Hematopoietic multipotent progenitor cell treated with erythropoietin and hydrocortisone succinate and interleukin-3 and kit ligand, for 6 days (in vitro differentiated cells): ENCODE measurements at regions not wholly inside any gene's neighbourhood (a gene's known extent, or its start where the extent isn't known, plus 50 kb on each side); places are given as distances from the start of the nearest gene placed in this dataset.

Source experiments
- DNase-seq: peaks from one replicate; pipeline ENCODE4 v3.0.0-alpha.2; 2015

DNA sequence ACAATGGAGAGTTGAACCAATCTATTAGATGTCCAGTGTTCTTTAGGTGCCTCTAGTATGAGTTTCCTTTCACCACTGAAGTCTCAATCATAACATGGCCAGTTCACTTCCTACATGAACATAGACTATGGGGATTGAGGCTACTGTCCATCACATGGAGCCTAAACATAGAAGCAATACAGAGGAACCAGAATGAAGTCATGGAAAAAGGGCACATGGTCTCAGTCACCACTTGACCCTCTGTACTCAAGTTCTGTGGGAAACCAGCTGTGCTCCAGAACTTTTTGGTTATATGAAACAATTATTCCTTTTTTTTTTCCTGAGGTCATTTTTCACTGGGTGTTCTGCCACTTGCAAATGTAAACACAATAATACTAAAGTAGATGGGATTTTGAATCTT lies 762.5 kb downstream of the CBLN4 start:
- no peak for DNase-seq

DNA sequence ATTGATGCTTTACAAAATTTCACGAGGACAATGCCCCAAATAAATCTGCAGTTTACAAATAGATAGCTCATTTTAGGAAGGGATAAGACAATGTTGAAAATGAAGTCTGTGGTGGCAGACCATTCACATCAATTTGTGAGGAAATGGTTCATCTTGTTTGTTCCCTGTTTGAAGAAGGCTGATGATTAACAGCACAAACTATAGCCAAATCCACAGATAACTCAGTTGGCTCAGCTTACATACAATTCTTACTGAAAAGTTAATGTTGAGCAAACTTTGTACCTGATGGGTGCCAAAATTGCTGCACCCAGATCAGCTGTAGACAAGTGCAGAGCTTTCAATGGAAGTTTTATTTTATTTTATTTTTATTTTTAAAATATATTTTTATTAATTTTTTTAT lies 763.9 kb downstream of the DOK5 start:
- DNase-seq: no peak

DNA sequence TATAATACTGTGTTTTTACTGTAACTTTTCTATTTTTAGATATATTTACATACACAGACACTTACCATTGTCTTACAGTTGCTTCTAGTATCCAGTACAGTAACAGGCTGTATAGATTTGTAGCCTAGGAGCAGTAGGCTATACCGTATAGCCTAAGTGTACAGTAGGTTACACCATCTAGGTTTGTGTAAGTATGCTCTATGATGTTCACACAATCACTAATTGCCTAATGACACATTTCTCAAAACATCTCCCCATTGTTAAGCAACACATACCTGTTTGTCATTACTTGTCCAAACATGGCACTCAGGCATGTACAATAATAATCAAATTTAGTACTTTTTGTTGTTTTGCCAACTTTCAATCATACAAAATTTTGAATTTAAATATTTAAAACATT lies 757.3 kb downstream of the DOK5 start:
- DNase-seq: no peak

DNA sequence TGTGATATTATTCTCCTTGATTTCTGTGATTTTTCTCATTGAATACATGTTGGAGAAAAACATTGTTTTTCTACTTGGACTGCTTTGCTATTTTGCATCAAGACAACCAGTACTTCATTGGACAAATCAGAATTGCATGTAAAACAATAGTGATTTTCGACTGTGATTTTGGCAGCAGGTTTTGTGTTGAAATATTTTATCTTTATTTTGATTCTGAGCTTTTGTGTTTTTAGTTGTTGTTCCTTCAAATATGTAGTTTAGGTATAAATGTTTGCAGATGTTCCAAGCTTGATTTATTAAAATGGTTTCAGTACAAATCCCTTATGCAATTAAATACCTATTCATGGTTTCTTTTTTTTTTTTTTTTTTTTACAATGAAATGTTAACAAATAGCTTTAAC lies 754.1 kb downstream of the DOK5 start:
- no peak for DNase-seq

DNA sequence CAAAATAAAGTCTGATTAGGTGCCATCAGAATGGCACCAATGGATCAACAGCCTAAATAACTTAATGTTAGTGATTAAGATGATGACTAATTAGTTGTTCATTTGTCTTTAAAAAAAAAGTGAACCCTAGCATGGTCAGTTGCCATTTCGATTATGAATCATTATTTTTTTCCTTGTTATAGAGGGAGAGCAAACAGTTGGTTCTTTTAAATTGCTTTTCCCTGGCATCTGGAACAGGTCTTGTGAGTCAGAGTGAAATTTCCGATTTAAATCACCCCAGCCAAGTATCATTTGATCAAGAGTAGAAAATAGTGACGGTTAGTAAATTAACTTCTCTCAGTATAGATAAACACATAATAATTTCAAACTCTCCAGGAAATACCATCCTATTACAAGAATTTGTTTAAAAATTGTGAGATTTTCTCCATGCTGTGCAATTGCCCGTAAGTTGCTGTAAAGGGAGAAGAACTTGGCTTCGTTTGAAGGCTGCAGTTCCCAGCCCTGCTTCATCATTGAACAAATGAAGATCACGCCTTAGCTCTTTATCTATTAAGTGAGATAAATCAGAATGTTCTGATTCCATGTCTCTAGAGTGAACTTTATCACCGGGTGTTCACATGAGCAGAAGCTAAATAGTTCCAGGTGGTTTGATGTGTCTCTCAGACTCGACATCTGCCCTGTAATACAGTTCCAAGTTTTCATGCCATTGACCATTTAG lies 741.3 kb downstream of the DOK5 start:
- DNase-seq: no peak

DNA sequence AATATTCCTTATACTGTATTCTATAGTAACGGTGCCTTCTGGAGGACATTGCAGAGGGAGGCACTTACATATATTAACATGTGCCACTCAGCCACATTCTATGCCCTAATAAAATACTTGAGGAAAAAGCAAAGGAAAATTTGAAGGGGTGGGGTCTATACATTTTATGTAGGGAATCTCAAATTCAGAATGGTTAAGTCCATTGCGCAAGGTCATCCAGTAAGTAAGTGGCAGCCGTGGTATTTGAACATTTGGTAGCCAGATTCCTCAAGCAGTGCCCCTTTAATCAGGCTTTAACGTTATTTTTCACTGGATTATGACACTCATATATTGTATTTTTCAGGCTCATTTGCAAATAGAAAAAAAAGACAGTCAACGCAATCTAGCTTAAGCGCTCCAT lies 738.3 kb downstream of the DOK5 start:
- no peak for DNase-seq

DNA sequence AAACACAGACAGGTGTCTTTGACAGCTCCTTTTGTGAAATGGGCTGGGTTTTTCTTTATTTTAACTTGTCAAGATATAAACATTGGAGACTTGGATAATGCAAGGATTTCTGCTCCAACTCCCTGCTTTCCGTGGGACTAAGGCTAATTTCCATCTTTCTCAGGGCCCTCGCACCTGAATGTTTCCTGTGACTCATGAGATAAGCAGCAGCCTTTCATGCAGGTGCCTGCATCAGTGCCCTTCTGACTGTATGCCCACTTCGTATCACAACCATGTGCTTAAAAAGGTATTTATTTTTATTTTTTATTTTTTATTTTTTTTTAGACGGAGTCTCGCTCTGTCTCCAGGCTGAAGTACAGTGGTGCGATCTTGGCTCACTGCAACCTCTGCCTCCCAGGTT lies 736.1 kb downstream of the DOK5 start:
- no peak for DNase-seq

DNA sequence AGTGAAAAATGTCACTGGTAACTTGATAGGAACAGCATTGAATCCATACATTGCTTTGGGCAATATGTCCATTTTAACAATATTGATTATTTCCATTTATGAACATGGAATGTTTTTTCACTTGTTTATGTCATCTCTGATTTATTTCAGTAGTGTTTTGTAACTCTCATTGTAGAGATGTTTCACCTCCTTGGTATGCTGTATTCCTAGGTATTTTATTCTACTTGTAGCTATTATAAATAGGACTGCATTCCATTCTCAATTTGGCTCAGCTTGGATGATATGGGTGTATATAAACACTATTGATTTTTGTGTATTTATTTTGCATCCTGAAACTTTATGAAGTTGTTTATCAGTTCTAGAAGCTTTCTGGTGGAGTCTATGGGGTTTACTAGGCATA lies 730.3 kb downstream of the DOK5 start:
- no peak for DNase-seq

DNA sequence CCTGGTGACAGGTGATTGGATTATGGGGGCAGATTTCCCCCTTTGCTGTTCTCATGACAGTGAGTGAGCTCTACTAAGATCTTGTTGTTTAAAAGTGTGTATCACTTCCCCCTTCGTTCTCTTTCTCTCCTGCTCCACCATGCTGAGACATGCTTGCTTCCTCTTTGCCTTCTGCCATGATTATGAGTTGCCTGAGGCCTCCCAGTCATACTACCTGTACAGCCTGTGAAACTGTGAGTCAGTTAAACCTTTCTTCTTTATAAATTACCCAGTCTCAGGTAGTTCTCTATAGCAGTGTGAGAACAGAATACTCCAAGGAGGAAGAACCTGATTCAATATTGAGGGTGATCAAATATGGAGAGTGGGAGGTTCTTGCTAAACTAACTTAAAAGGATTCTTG lies 724.9 kb downstream of the DOK5 start:
- DNase-seq: no peak

DNA sequence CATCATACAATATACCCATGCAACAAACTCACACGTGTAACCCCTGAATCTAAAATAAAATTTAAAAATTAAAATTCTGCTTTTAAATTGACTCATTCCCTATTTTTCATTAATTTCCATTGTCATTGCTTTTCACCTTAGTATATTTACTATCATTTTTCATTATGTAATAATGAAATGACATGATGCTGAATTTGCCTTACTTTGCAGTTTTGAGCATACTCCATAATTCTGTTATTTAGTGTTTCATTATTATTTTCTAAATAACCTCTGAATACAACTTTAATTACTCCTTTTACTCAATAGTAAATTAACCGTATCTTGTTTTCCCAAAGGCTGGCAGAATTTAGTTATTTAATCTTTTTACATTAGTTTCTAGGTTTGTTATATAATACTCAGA lies 719.6 kb downstream of the DOK5 start:
- no peak for DNase-seq

DNA sequence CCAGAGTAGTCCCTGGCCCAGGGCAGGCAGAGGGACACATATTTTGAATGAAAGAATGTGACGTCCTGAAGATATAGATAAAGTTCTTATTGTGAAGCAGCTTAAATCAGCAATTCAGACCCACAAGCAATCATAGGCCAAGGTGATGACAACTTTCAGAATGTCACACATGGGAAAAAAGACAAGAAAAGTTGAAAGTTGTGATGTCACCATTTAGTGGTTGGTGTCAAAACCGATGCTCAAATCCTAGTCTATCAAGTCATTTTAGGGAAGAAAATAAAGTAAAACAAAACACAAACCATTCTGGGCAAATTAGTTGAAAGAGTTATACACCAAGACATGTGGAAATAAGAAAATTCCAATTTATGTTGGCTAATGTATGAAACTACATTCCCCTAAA lies 710.8 kb downstream of the DOK5 start:
- no peak for DNase-seq

DNA sequence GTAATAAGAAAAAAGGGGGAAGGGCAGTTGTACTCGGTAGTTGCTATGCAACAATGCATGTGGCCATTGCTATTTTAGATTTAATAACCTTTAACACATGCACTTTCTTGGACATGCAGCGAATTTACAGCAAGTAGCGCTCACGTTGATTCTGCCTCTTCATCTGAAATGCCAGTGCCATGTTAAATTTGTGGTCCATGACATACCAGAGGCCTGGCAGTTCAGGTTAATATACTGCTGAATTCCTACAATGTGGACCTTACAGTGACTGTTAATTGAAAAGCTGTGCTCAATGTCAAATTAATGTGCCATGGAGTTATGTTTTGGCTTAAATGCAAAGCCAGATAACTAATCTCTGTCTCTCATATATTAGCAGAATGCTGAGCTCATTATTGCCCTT lies 699.7 kb downstream of the DOK5 start:
- DNase-seq: no peak

DNA sequence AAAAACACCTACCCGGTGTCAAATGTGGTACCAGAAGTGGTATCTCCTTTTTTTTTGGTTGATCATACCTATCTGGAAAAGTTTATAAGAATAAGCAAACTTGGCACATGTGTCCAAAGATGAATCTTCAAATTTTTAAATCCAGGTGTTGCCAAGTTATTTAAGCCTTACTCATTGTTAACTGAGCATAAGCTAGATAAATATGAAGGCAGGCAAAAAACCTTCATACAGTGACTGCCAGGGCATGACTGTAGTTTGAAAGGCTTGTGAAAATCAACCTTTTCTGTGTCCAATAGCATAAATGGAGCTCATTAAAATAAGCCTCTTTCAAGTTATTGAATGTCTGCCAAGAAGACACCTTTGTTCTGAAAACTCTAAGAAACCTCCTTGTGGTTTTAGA lies 699.2 kb downstream of the DOK5 start:
- no peak for DNase-seq

DNA sequence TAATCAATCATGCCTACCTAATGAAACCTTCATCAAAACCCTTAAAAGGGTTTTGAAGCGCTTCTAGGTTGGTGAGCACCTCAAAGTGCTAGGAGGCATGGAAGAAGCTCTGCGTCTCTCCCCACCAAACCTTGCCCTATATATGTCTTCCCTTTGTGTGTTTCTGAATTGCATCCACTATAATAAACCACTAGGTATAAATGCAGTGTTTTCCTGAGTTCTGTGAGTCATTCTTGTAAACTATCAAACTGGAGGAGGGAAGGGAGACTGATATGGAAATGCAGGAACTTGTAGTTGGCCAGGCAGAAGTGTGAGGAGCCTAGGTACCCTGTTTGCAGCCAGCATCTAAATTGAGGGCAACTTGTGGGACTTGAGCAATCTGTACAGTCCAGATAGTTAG lies 698.8 kb downstream of the DOK5 start:
- no peak for DNase-seq

DNA sequence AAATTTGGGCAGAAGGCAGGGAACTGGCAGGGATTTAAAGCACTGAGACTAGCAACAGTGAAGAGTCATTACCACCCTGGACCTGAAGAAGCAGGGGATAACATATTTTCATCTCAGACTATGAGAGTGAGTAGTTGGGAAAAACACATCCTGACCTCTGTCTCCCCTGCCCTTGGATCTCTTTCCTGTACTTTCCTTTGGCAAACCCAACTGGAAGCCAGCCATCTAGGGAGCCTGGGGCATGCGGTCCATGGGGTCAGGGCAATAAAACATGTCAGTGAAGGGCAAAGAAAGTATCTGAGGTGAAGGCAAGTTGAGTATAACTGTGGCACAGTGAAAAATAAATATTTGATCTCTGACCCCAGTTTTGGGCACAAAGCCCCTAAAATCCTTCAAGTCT lies 698.2 kb downstream of the DOK5 start:
- DNase-seq: no peak

DNA sequence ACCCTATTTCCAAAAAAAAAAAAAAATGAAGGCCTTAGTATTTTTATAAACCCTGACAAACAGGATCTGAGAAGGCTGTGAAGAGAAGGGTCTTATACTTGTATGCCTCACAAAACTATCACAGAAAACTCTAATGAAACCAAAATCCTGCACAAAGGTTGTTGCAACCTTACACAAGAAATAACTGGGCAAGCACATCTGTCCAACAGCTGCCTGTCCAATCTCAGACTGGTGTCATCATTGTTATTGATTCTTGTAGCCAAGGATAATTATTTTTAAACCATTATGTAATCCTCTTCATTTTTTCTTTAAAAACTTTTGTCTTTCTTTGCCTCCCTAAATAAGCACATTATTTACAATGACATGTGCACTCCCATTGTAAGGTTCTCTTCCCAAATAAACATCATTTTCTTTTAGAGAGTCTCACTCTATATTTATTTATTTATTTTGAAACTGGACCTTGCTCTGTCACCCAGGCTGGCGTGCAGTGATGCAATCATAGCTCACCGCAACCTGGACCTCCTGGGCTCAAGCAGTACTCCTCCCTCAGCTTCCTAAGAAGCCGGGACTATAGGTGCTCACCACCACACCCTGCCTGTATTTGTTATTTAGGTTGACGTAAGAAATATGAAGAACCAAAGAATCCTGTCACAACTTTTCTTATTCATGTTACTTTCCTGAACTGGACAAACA lies 697.1 kb downstream of the DOK5 start:
- no peak for DNase-seq

DNA sequence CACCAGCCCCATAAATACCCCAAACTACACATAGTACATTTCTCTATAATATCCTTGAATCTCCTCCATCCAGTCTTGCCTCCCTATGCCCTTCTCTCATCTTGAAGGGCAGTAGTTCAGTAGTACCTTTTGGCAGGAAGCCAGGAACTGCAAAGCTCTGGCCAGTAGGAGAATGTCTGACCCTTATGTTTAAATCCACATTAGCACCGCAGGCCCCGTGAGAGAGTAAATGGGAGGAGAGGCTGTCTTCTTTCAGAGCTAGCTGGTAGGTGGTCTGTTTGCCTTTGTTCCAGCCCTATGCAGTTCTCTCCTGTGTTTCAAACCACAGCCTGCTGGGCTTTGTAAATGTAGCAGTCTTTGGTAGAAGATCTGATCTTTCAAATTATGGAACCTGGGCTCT lies 690.7 kb downstream of the DOK5 start:
- no peak for DNase-seq

DNA sequence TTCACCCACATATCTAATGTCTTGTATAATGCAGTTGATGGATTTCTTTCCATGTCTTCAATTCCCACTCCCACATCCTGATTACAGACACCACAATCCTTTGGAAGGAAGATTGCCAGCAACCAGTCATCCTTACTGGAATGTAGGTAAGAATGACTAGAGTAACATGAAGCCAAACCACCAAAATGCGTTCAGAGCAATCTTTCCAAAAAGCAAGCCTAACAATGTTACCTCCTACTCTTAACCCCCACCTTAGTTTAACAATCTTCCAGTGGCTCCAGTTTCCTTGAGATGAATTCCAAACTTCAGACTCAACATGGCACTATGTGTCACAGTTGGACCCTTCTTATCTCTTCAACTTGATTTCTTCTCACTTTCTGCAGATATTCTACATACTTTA lies 685.6 kb downstream of the DOK5 start:
- no peak for DNase-seq

DNA sequence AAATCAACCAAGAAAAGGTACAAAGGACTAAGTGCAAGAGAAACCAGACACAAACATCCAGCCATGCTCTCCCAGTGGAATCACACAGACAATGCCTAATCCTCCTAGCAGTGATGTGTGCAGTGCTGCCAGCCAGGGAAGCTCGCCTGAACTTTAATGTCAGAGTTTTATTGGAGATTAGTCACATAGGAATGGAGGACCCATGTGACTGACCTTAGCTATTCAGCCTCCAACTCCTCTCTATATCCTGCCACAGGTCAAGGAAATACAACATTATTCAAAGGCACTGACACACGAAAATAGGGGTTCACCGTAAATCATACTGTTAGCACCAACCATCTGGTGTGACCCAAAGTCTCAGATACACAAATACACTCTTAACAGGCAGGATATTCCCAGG lies 684.6 kb downstream of the DOK5 start:
- DNase-seq: no peak

DNA sequence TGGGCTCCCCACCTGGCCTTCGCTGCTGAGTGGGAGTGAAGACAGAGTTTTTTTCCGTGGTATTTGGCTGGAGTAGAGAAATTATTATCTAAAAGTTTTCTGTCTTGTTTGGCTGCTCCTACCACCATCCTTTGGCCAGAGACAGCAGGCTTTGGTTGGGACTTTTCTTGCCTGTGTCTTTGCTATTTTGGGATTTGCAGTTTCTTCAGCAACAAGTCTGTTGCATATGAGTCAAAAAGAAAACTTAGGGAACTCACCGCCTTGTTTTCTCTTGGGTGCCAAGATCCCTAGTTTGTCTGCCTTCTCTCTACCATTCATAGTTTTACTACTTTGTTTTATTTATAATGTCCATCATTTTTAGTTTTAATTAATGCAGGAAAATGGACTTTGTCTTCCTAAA lies 683.8 kb downstream of the DOK5 start:
- no peak for DNase-seq

DNA sequence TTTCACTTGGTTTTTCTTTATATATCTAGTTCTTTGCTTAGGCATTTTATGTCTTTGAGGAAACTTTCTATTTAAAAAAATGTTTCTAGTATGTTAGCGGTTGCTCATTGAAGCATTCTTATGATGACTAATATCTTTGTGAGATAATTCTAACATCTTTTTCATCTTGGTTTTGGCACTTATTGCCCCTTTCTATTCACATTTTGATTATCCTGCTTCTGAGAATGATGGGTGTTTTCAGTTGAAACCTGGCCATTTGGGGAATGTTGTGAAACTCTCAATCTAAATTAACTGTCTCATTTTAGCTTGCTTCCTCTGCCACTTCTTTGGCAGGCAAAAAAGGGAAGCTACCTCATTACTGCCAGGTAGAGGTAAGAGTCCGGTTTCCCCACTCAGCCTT lies 683.1 kb downstream of the DOK5 start:
- DNase-seq: no peak

DNA sequence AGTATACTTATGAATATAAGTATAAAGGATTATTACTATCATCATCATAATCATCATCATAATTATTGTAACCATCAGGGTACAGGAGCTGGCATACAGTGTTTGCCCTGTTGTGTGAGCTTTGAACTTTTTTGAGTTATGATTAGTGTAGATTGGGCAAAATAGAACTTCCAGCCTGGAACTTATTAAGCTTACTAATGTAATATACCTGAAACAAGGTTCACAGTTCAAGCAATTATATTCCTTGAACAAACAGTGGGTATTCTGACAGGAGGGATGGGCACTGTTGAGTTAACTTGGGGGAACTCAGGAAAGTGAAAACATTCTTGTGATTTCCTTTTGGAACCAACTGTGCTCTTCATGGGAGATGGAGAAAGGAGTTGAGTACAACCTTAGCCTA lies 680.0 kb downstream of the DOK5 start:
- DNase-seq: no peak

DNA sequence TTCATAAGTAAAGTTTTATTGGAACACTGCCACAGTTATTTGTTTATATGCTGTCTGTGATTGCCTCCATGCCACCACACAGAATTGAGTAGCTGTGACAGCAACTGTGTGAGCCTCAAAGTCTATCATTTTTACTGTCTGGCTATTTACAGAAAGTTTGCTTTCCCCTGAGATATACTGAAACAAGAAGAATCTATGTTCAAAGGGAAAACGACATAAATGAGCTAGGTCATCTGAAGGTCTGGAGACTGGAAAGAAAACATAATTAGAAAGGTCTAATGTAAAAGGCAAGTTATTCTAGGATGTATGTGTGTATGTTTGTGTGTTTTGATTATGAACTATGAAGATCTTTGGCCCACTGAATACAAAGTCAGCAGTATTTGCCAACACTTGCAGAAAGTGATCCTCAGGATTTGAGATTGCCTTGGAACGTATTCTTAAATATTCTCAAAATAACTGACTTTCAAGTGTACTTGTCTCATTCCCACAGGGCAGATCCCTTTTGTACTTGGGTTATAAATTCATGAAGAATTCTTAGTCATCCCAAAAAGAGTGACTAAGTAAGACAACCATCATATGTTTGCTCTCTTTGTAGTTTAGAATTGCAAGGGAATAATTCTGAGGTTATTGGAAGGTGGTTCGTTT lies 677.7 kb downstream of the DOK5 start:
- DNase-seq: no peak

DNA sequence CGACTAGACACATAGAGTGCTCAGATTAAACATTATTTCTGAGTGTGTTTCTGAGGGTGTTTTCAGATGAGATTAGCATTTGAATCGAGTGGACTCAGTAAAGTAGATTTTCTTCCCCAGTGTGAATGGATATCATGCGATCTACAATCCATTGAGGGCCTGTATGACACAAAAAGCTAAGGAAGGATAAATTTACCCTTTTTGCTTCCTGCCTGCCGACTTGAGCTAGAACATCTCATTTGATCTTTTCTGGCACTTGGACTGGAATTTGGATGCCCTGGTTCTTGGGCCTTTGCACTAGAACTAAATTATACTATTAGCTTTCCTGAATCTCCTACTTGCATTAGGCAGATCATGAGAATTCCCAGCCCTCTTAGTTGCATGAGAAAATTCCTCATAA lies 675.8 kb downstream of the DOK5 start:
- DNase-seq: no peak

DNA sequence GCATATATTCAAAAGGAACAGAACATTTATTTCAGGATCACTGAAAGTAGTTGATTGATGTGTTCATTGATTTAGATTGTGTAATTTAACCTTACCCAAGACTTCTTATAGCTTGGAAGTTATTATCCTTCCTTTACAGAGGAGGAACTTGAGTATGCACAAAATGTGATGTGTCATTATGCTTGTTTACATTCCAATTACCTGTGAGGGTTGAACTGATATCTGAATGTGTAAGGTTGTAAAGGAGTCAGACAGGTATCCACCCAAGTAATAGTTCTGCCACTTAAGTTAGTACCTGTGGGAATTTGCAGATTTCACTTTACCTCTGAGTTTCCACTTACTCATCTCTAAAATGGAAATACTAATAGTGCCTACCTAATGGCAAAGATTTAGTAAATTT lies 668.2 kb downstream of the DOK5 start:
- no peak for DNase-seq
